ENCODE measurements at regions not wholly inside any gene's neighbourhood (a gene's known extent, or its start where the extent isn't known, plus 50 kb on each side); places are given as distances from the start of the nearest gene placed in this dataset.
A peak's percentile ranks its signal among the peaks of the same experiment; 100 is the strongest.

- Histone ChIP-seq H3K36me3 (ENCODE audit: control insufficient read depth, insufficient read depth, low read length) (no peaks in the 10 kb centered on the region), H3K27me3 (ENCODE audit: control insufficient read depth, insufficient read depth, low read length) (no peaks in the 10 kb centered on the region), H3K4me1 (ENCODE audit: control insufficient read depth, insufficient read depth, low read length) (peaks cover 16% of the 10 kb centered on the region), H3K27ac (ENCODE audit: low read depth, low read length) (no peak overlapping the region), H3K9me3 (ENCODE audit: control insufficient read depth, insufficient read depth, low read length) (no peaks in the 10 kb centered on the region), H3K4me3 (ENCODE audit: low read depth, low read length) (no peak overlapping the region)
- WGBS (ENCODE audit: insufficient coverage), result 33% methylated on average over 7 of the region's 9 CpGs
- DNase-seq (ENCODE audit: low read depth in 4 of 6, low spot score in 6 of 6), result peak in 1 of 6 donors; percentile 62
These were observed 108.1 kb downstream of the TRIB2 start for GRCh38 chr2:12824778-12825379.

DNA sequence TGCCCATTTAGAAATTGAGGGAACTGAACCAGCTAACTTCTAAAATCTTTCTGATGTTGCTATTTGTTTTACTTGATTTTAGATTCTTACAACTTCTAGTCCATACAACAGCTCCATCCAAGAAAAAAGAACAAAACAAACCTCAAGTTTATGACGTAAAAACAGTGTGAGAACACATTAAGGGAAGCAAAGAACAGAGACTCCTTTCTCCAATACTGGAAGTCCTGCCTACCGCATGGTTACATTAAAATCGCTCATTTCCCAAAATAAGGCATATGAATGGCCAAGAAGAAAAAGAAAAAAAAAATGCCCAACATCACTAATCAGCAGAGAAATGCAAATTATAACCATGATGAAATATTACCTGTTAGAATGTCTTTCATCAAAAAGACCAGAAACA is 110.0 kb downstream of the TRIB2 start:
- no peak overlapping the region for H3K4me3 ChIP-seq (ENCODE audit: low read depth, low read length)

GRCh38 chr2:12827721-12828120 is 111.0 kb downstream of the TRIB2 start:
- no peak for DNase-seq (ENCODE audit: low read depth in 4 of 6, low spot score in 6 of 6)
- 96% methylated on average over 7 of the region's 7 CpGs for WGBS (ENCODE audit: insufficient coverage)
- no peak overlapping the region for H3K4me3 ChIP-seq (ENCODE audit: low read depth, low read length)

More for the DNA sequence above, 110.0 kb downstream of the TRIB2 start:
- Histone ChIP-seq H3K27me3 (ENCODE audit: control insufficient read depth, insufficient read depth, low read length) (no peaks in the 10 kb centered on the region), H3K4me1 (ENCODE audit: control insufficient read depth, insufficient read depth, low read length) (peaks cover 16% of the 10 kb centered on the region), H3K36me3 (ENCODE audit: control insufficient read depth, insufficient read depth, low read length) (no peaks in the 10 kb centered on the region), H3K9me3 (ENCODE audit: control insufficient read depth, insufficient read depth, low read length) (no peaks in the 10 kb centered on the region), H3K27ac (ENCODE audit: low read depth, low read length) (no peak overlapping the region)
- no peak for DNase-seq (ENCODE audit: low read depth in 4 of 6, low spot score in 6 of 6)
- WGBS (ENCODE audit: insufficient coverage), result no CpG with 5 or more reads among the region's 3 CpGs

DNA sequence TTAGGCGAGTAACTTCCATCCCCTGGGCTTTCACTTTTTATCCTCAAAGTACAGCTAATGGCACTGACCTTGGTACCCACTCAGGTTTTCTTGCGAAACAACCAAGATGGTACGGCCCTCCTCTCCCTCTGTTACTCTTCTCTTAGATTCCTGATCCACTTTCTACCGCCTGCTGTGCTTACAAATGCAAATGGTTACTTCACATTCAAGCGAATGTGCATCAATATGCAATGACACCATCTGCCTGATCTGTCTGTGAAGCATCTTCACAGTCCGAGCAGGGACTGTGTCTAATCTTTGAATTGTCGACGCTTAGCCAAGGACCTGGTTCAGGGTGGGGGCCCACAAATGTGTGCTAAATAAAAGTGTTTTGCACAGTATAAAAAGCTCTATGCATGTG is 112.2 kb downstream of the TRIB2 start:
- Histone ChIP-seq H3K27me3 (ENCODE audit: control insufficient read depth, insufficient read depth, low read length) (no peaks in the 10 kb centered on the region), H3K9me3 (ENCODE audit: control insufficient read depth, insufficient read depth, low read length) (no peaks in the 10 kb centered on the region), H3K4me1 (ENCODE audit: control insufficient read depth, insufficient read depth, low read length) (peaks cover 12% of the 10 kb centered on the region), H3K36me3 (ENCODE audit: control insufficient read depth, insufficient read depth, low read length) (no peaks in the 10 kb centered on the region), H3K4me3 (ENCODE audit: low read depth, low read length) (no peak overlapping the region), H3K27ac (ENCODE audit: low read depth, low read length) (no peak overlapping the region)
- DNase-seq (ENCODE audit: low read depth in 4 of 6, low spot score in 6 of 6), result peak in 2 of 6 donors; percentile 77 to 82
- WGBS (ENCODE audit: insufficient coverage), result 40% methylated on average over 4 of the region's 8 CpGs

More at GRCh38 chr2:12827721-12828120, 111.0 kb downstream of the TRIB2 start:
- no peak overlapping the region for H3K27ac ChIP-seq (ENCODE audit: low read depth, low read length)
- peaks cover 16% of the 10 kb centered on the region for H3K4me1 ChIP-seq (ENCODE audit: control insufficient read depth, insufficient read depth, low read length)
- H3K9me3 ChIP-seq (ENCODE audit: control insufficient read depth, insufficient read depth, low read length), result no peaks in the 10 kb centered on the region
- no peaks in the 10 kb centered on the region for H3K36me3 ChIP-seq (ENCODE audit: control insufficient read depth, insufficient read depth, low read length)
- H3K27me3 ChIP-seq (ENCODE audit: control insufficient read depth, insufficient read depth, low read length), result no peaks in the 10 kb centered on the region

DNA sequence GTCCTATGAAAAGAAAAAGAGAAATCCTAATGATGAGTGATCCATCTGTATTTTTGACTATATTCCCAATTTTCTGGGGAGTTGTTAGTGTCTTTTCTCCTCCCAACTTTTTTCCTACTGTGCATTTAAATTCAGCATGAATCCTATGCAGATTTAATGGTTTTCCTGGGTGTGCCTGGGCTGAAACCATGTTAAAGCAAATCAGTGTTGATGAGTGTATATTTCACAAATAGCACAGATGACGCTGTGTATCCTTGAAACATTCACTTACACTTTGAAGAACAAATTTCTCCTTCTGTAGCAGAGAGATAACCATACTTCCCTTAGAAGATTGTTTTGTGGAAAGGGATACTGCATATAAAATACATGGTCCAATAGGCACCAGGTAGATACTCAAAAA is 114.3 kb downstream of the TRIB2 start:
- H3K27me3 ChIP-seq (ENCODE audit: control insufficient read depth, insufficient read depth, low read length), result no peaks in the 10 kb centered on the region
- H3K9me3 ChIP-seq (ENCODE audit: control insufficient read depth, insufficient read depth, low read length), result no peaks in the 10 kb centered on the region
- no peak overlapping the region for H3K27ac ChIP-seq (ENCODE audit: low read depth, low read length)
- H3K36me3 ChIP-seq (ENCODE audit: control insufficient read depth, insufficient read depth, low read length), result no peaks in the 10 kb centered on the region
- no peaks in the 10 kb centered on the region for H3K4me1 ChIP-seq (ENCODE audit: control insufficient read depth, insufficient read depth, low read length)
- no CpG with 5 or more reads among the region's 1 CpG for WGBS (ENCODE audit: insufficient coverage)
- no peak overlapping the region for H3K4me3 ChIP-seq (ENCODE audit: low read depth, low read length)
- DNase-seq (ENCODE audit: low read depth in 4 of 6, low spot score in 6 of 6), result no peak

GRCh38 chr2:12834239-12834638 is 117.5 kb downstream of the TRIB2 start:
- no peak for DNase-seq (ENCODE audit: low read depth in 4 of 6, low spot score in 6 of 6)

DNA sequence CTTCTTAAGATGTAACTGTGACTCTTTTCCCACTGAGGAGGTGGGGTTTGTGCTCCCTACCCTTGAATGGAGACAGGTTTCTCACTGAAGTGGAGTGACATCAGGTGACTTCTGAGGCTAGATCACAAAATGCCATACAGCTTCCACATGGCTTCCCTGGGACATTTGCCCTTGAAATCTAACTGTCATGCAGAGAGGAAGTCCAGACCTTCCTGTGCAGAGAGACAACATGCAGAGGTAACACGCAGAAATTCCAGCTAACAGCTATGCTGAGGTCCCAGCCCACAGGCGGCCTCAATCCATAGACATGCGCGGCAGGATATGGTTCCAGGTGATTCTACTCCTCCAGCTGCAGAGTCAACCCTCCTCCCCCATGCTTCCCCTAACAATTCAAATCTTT is 119.0 kb downstream of the TRIB2 start:
- H3K9me3 ChIP-seq (ENCODE audit: control insufficient read depth, insufficient read depth, low read length), result no peaks in the 10 kb centered on the region
- 86% methylated on average over 4 of the region's 4 CpGs for WGBS (ENCODE audit: insufficient coverage)
- DNase-seq (ENCODE audit: low read depth in 4 of 6, low spot score in 6 of 6), result no peak
- H3K27ac ChIP-seq (ENCODE audit: low read depth, low read length), result no peak overlapping the region
- no peak overlapping the region for H3K4me3 ChIP-seq (ENCODE audit: low read depth, low read length)
- H3K27me3 ChIP-seq (ENCODE audit: control insufficient read depth, insufficient read depth, low read length), result no peaks in the 10 kb centered on the region
- no peaks in the 10 kb centered on the region for H3K36me3 ChIP-seq (ENCODE audit: control insufficient read depth, insufficient read depth, low read length)
- no peaks in the 10 kb centered on the region for H3K4me1 ChIP-seq (ENCODE audit: control insufficient read depth, insufficient read depth, low read length)

More at GRCh38 chr2:12834239-12834638, 117.5 kb downstream of the TRIB2 start:
- H3K36me3 ChIP-seq (ENCODE audit: control insufficient read depth, insufficient read depth, low read length), result no peaks in the 10 kb centered on the region
- H3K27me3 ChIP-seq (ENCODE audit: control insufficient read depth, insufficient read depth, low read length), result no peaks in the 10 kb centered on the region
- H3K4me3 ChIP-seq (ENCODE audit: low read depth, low read length), result no peak overlapping the region
- no CpG with 5 or more reads among the region's 3 CpGs for WGBS (ENCODE audit: insufficient coverage)
- no peaks in the 10 kb centered on the region for H3K4me1 ChIP-seq (ENCODE audit: control insufficient read depth, insufficient read depth, low read length)
- no peaks in the 10 kb centered on the region for H3K9me3 ChIP-seq (ENCODE audit: control insufficient read depth, insufficient read depth, low read length)
- H3K27ac ChIP-seq (ENCODE audit: low read depth, low read length), result no peak overlapping the region

- H3K4me3 ChIP-seq (ENCODE audit: low read depth, low read length), result no peak overlapping the region
- H3K27ac ChIP-seq (ENCODE audit: low read depth, low read length), result no peak overlapping the region
- no peaks in the 10 kb centered on the region for H3K36me3 ChIP-seq (ENCODE audit: control insufficient read depth, insufficient read depth, low read length)
- no peak for DNase-seq (ENCODE audit: low read depth in 4 of 6, low spot score in 6 of 6)
- no peaks in the 10 kb centered on the region for H3K27me3 ChIP-seq (ENCODE audit: control insufficient read depth, insufficient read depth, low read length)
- H3K9me3 ChIP-seq (ENCODE audit: control insufficient read depth, insufficient read depth, low read length), result no peaks in the 10 kb centered on the region
- peaks cover under 1% of the 10 kb centered on the region for H3K4me1 ChIP-seq (ENCODE audit: control insufficient read depth, insufficient read depth, low read length)
- whole genome bisulfite sequencing (ENCODE audit: insufficient coverage), result 100% methylated on average over 1 of the region's 2 CpGs
These were observed 122.6 kb downstream of the TRIB2 start for GRCh38 chr2:12839339-12839738.

GRCh38 chr2:12841021-12841420 is 124.3 kb downstream of the TRIB2 start:
- H3K4me1 ChIP-seq (ENCODE audit: control insufficient read depth, insufficient read depth, low read length), result peaks cover 6% of the 10 kb centered on the region
- WGBS (ENCODE audit: insufficient coverage), result 98% methylated on average over 4 of the region's 5 CpGs
- no peaks in the 10 kb centered on the region for H3K27me3 ChIP-seq (ENCODE audit: control insufficient read depth, insufficient read depth, low read length)
- no peak overlapping the region for H3K27ac ChIP-seq (ENCODE audit: low read depth, low read length)
- H3K9me3 ChIP-seq (ENCODE audit: control insufficient read depth, insufficient read depth, low read length), result no peaks in the 10 kb centered on the region
- H3K4me3 ChIP-seq (ENCODE audit: low read depth, low read length), result no peak overlapping the region
- no peaks in the 10 kb centered on the region for H3K36me3 ChIP-seq (ENCODE audit: control insufficient read depth, insufficient read depth, low read length)
- DNase-seq (ENCODE audit: low read depth in 4 of 6, low spot score in 6 of 6), result no peak

- no peak for DNase-seq (ENCODE audit: low read depth in 4 of 6, low spot score in 6 of 6)
- Histone ChIP-seq H3K4me1 (ENCODE audit: control insufficient read depth, insufficient read depth, low read length) (peaks cover 6% of the 10 kb centered on the region), H3K27me3 (ENCODE audit: control insufficient read depth, insufficient read depth, low read length) (no peaks in the 10 kb centered on the region), H3K4me3 (ENCODE audit: low read depth, low read length) (no peak overlapping the region), H3K36me3 (ENCODE audit: control insufficient read depth, insufficient read depth, low read length) (no peaks in the 10 kb centered on the region), H3K27ac (ENCODE audit: low read depth, low read length) (no peak overlapping the region), H3K9me3 (ENCODE audit: control insufficient read depth, insufficient read depth, low read length) (no peaks in the 10 kb centered on the region)
- no CpG with 5 or more reads among the region's 4 CpGs for WGBS (ENCODE audit: insufficient coverage)
These were observed 126.2 kb downstream of the TRIB2 start for GRCh38 chr2:12842917-12843316.

All from spinal cord (tissue), 9 donors.